ENCODE measurements at regions not wholly inside any gene's neighbourhood (a gene's known extent, or its start where the extent isn't known, plus 50 kb on each side); places are given as distances from the start of the nearest gene placed in this dataset.

DNA sequence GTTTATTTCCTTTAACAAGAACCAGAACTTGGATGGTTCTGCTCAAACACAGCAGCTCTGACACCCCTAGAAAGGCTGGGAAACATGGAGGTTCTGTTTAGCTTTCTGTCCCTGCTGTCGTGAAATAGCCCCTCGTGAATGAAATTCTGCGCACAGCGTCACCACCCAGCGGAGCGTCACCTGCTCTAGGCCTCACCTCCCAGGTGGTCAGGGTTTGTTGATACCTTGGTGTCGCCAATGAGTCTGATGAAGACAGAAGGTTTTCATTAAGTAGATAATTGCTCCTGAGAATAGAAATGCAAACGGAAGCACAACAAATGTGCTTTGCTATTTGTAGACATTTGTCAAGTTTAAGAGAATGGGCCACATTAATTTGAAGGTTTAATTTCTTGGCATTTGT, 135.1 kb downstream of the EDN3 start:
- Mint-ChIP-seq H3K9me3 (no peaks in the 10 kb centered on the region), H3K27ac (no peak overlapping the region), H3K4me1 (no peaks in the 10 kb centered on the region), H3K27me3 (peaks cover 3% of the 10 kb centered on the region), H3K36me3 (ENCODE audit: low read depth) (no peaks in the 10 kb centered on the region), H3K4me3 (no peak overlapping the region)
- DNase-seq (no peak), ATAC-seq (no peak)

DNA sequence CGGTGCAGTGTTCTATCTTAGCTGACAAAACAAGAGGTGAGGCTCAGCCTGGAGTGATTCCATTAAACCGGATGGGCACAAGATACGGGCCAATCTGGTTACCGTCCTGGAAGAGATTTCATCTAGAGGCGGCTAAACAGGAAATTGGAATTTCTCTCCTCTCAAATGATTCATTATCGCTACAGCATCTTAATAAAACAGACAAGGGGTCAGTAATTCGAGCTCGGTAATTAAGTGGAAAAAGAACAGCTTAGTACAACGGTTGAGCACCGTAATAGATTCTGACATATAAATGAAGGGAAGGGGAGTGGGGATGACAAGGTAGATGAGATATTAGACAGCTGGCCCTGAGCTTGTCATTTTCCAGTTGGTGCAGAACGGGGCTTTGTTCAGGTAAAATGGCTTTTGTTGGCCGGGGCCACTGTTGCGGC, 137.2 kb downstream of the EDN3 start:
- H3K36me3 Mint-ChIP-seq (ENCODE audit: low read depth): no peaks in the 10 kb centered on the region
- no peaks in the 10 kb centered on the region for H3K9me3 Mint-ChIP-seq
- ATAC-seq (no peak), DNase-seq (no peak)
- peaks cover 8% of the 10 kb centered on the region for H3K27me3 Mint-ChIP-seq
- H3K4me1 Mint-ChIP-seq: no peaks in the 10 kb centered on the region
- no peak overlapping the region for H3K27ac Mint-ChIP-seq
- H3K4me3 Mint-ChIP-seq: no peak overlapping the region

DNA sequence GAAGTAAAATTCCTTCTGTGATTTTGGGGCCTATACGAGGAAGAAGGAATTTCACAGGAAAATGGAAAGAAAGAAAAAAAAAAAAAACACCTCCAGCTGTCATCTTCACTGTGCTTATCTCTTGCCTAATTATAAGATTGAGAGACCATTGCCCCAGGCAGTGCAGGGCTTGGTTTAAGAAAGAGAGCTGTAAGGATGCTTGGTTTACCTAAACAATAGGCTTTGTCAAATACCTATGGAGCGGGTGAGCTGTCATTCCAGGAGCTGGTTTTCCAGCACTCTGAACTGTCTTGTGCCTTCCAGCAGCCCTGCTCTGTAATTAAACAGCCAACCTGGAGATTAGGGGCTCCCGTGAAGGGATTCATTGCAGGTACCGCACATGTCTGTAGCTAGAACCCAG, 137.8 kb downstream of the EDN3 start:
- no peak for ATAC-seq

GRCh38 chr20:59439243-59439642, 138.8 kb downstream of the EDN3 start:
- Mint-ChIP-seq H3K27ac (no peak overlapping the region), H3K4me3 (no peak overlapping the region), H3K27me3 (peaks cover 16% of the 10 kb centered on the region), H3K36me3 (ENCODE audit: low read depth) (no peaks in the 10 kb centered on the region), H3K9me3 (no peaks in the 10 kb centered on the region), H3K4me1 (no peaks in the 10 kb centered on the region)
- no peak for ATAC-seq
- DNase-seq: no peak

More for the DNA sequence above, 137.8 kb downstream of the EDN3 start:
- H3K36me3 Mint-ChIP-seq (ENCODE audit: low read depth): no peaks in the 10 kb centered on the region
- H3K27ac Mint-ChIP-seq: no peak overlapping the region
- H3K9me3 Mint-ChIP-seq: no peaks in the 10 kb centered on the region
- H3K4me3 Mint-ChIP-seq: no peak overlapping the region
- no peak for DNase-seq
- H3K27me3 Mint-ChIP-seq: peaks cover 13% of the 10 kb centered on the region
- H3K4me1 Mint-ChIP-seq: no peaks in the 10 kb centered on the region

GRCh38 chr20:59441306-59441705, 140.9 kb downstream of the EDN3 start:
- Mint-ChIP-seq H3K4me1 (no peaks in the 10 kb centered on the region), H3K27me3 (peaks cover 36% of the 10 kb centered on the region)
- no peak for DNase-seq

GRCh38 chr20:59441860-59442810, 141.7 kb downstream of the EDN3 start:
- no peak overlapping the region for H3K27ac Mint-ChIP-seq

More at GRCh38 chr20:59441306-59441705, 140.9 kb downstream of the EDN3 start:
- Mint-ChIP-seq H3K27ac (no peak overlapping the region), H3K36me3 (ENCODE audit: low read depth) (no peaks in the 10 kb centered on the region), H3K9me3 (no peaks in the 10 kb centered on the region), H3K4me3 (no peak overlapping the region)
- no peak for ATAC-seq

GRCh38 chr20:59443550-59443949, 143.1 kb downstream of the EDN3 start:
- ATAC-seq (no peak), DNase-seq (no peak)
- Mint-ChIP-seq H3K27ac (no peak overlapping the region), H3K9me3 (no peaks in the 10 kb centered on the region), H3K4me1 (no peaks in the 10 kb centered on the region), H3K4me3 (no peak overlapping the region), H3K36me3 (ENCODE audit: low read depth) (no peaks in the 10 kb centered on the region), H3K27me3 (peaks cover 50% of the 10 kb centered on the region)

More at GRCh38 chr20:59441860-59442810, 141.7 kb downstream of the EDN3 start:
- ATAC-seq: no peak
- H3K4me3 Mint-ChIP-seq: no peak overlapping the region
- no peaks in the 10 kb centered on the region for H3K9me3 Mint-ChIP-seq
- peaks cover 40% of the 10 kb centered on the region for H3K27me3 Mint-ChIP-seq
- H3K36me3 Mint-ChIP-seq (ENCODE audit: low read depth): no peaks in the 10 kb centered on the region
- DNase-seq: no peak
- no peaks in the 10 kb centered on the region for H3K4me1 Mint-ChIP-seq

- H3K4me1 Mint-ChIP-seq: no peaks in the 10 kb centered on the region
- no peaks in the 10 kb centered on the region for H3K9me3 Mint-ChIP-seq
- no peak for DNase-seq
- H3K36me3 Mint-ChIP-seq (ENCODE audit: low read depth): no peaks in the 10 kb centered on the region
- H3K27ac Mint-ChIP-seq: no peak overlapping the region
- ATAC-seq: no peak
- peaks cover 56% of the 10 kb centered on the region for H3K27me3 Mint-ChIP-seq
- H3K4me3 Mint-ChIP-seq: no peak overlapping the region
Measured at GRCh38 chr20:59446376-59446775, 146.0 kb downstream of the EDN3 start.

- H3K4me1 Mint-ChIP-seq: no peaks in the 10 kb centered on the region
- H3K9me3 Mint-ChIP-seq: no peaks in the 10 kb centered on the region
- DNase-seq (no peak), ATAC-seq (no peak)
- peaks cover 49% of the 10 kb centered on the region for H3K27me3 Mint-ChIP-seq
- H3K36me3 Mint-ChIP-seq (ENCODE audit: low read depth): no peaks in the 10 kb centered on the region
- no peak overlapping the region for H3K4me3 Mint-ChIP-seq
- H3K27ac Mint-ChIP-seq: no peak overlapping the region
Measured at GRCh38 chr20:59448196-59448595, 147.8 kb downstream of the EDN3 start.

GRCh38 chr20:59448851-59449444, 148.5 kb downstream of the EDN3 start:
- H3K9me3 Mint-ChIP-seq: no peaks in the 10 kb centered on the region
- H3K27me3 Mint-ChIP-seq: peaks cover 42% of the 10 kb centered on the region
- no peaks in the 10 kb centered on the region for H3K36me3 Mint-ChIP-seq (ENCODE audit: low read depth)
- H3K4me3 Mint-ChIP-seq: no peak overlapping the region
- H3K27ac Mint-ChIP-seq: no peak overlapping the region
- no peak for ATAC-seq
- no peaks in the 10 kb centered on the region for H3K4me1 Mint-ChIP-seq
- DNase-seq: no peak

GRCh38 chr20:59451066-59451630, 150.7 kb downstream of the EDN3 start:
- DNase-seq (no peak), ATAC-seq (no peak)
- no peak overlapping the region for H3K4me3 Mint-ChIP-seq
- no peaks in the 10 kb centered on the region for H3K36me3 Mint-ChIP-seq (ENCODE audit: low read depth)
- peaks cover 24% of the 10 kb centered on the region for H3K27me3 Mint-ChIP-seq
- no peaks in the 10 kb centered on the region for H3K9me3 Mint-ChIP-seq
- no peak overlapping the region for H3K27ac Mint-ChIP-seq
- H3K4me1 Mint-ChIP-seq: no peaks in the 10 kb centered on the region

DNA sequence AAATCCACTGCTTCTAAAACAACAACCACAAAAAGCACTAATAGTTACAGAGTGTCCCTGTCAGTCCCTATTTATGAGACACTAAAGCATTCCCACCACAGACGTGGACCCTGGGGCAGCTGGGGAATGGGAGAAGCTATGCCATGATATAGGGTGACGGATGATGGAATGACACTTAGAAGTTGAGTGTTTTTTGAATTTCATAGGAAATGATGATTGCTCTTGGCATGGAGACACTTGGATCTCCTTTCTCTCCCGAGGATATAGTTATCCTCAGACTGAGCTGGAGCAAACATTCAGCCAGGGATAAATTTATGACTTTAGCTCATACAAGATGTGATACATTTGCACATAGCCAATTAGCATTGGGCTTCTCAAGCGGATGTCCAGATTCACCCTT, 151.2 kb downstream of the EDN3 start:
- Mint-ChIP-seq H3K27me3 (peaks cover 20% of the 10 kb centered on the region), H3K9me3 (no peaks in the 10 kb centered on the region), H3K36me3 (ENCODE audit: low read depth) (no peaks in the 10 kb centered on the region), H3K27ac (no peak overlapping the region), H3K4me3 (no peak overlapping the region), H3K4me1 (no peaks in the 10 kb centered on the region)
- DNase-seq: no peak
- no peak for ATAC-seq

GRCh38 chr20:59452856-59453255, 151.5 kb upstream of the PHACTR3 start:
- Mint-ChIP-seq H3K36me3 (ENCODE audit: low read depth) (no peaks in the 10 kb centered on the region), H3K4me1 (no peaks in the 10 kb centered on the region), H3K9me3 (no peaks in the 10 kb centered on the region), H3K27me3 (peaks cover 15% of the 10 kb centered on the region), H3K4me3 (no peak overlapping the region), H3K27ac (no peak overlapping the region)
- ATAC-seq (no peak), DNase-seq (no peak)

GRCh38 chr20:59453759-59454560, 150.4 kb upstream of the PHACTR3 start:
- no peaks in the 10 kb centered on the region for H3K9me3 Mint-ChIP-seq
- ATAC-seq: no peak
- no peak overlapping the region for H3K4me3 Mint-ChIP-seq
- H3K27me3 Mint-ChIP-seq: peaks cover 9% of the 10 kb centered on the region
- no peaks in the 10 kb centered on the region for H3K36me3 Mint-ChIP-seq (ENCODE audit: low read depth)
- H3K4me1 Mint-ChIP-seq: no peaks in the 10 kb centered on the region
- no peak overlapping the region for H3K27ac Mint-ChIP-seq
- no peak for DNase-seq
